ENCODE measurements at regions not wholly inside any gene's neighbourhood (a gene's known extent, or its start where the extent isn't known, plus 50 kb on each side); places are given as distances from the start of the nearest gene placed in this dataset.

DNA sequence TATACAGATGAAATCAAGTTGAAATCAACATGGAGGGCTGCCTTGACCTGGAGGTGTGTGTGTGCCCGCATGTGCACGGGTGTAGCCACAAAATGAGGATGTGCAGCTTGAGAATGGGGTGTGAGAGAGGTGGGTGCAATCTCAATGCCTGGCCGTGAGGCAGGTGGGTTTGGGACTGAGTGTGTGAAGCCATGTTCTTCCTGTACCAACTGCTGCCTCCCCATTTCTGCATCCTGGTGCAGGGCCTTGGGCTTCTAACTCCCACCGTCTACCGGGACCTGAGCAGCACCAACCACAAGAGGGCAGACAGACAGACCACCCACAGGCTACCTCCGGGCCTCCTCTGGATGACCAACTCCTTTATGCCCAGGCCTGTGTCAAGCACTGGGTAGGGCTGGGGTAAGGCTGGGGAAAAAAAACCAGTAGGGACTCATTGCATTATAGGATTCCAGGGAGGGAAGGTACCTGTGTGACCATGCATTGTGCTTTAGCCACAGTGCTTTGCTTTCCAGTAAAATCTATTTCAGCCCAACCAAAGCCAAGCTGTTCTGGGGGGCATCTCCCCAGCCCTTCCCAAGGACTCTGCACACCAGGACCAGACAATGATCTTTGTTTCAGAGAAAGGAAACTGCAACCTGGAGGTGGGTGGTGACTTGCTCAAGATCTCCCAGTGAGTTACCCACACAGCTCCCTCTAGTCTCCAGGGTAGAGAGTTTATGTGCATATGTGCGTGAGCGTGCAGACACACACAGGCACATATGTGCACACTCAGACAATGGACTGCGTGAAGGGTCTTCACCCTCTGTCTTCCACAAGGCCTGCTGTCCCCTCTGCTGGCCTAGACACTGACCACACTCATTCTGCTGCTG, 162.2 kb upstream of the TLE3 start:
- Histone ChIP-seq H3K36me3 (no peaks in the 10 kb centered on the region), H3K4me1 (peaks cover 26% of the 10 kb centered on the region), H3K27ac (no peak overlapping the region), H3K9me3 (no peaks in the 10 kb centered on the region), H3K27me3 (no peaks in the 10 kb centered on the region), H3K4me3 (no peak overlapping the region)
- intact Hi-C loops (cut with DNase I), result no loop called here
- TF ChIP-seq, protein P1, sequence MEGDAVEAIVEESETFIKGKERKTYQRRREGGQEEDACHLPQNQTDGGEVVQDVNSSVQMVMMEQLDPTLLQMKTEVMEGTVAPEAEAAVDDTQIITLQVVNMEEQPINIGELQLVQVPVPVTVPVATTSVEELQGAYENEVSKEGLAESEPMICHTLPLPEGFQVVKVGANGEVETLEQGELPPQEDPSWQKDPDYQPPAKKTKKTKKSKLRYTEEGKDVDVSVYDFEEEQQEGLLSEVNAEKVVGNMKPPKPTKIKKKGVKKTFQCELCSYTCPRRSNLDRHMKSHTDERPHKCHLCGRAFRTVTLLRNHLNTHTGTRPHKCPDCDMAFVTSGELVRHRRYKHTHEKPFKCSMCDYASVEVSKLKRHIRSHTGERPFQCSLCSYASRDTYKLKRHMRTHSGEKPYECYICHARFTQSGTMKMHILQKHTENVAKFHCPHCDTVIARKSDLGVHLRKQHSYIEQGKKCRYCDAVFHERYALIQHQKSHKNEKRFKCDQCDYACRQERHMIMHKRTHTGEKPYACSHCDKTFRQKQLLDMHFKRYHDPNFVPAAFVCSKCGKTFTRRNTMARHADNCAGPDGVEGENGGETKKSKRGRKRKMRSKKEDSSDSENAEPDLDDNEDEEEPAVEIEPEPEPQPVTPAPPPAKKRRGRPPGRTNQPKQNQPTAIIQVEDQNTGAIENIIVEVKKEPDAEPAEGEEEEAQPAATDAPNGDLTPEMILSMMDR (IDR thresholded peaks at IDR 0.05), result no peak
- TF ChIP-seq POLR2A (IDR thresholded peaks at IDR 0.05) (no peak), POLR2AphosphoS5 (IDR thresholded peaks at IDR 0.05; ENCODE audit: insufficient read depth in 1 of 2, low read depth in 1 of 2) (no peak)
- DNase-seq (ENCODE audit: extremely low spot score in 2 of 2), result no peak

DNA sequence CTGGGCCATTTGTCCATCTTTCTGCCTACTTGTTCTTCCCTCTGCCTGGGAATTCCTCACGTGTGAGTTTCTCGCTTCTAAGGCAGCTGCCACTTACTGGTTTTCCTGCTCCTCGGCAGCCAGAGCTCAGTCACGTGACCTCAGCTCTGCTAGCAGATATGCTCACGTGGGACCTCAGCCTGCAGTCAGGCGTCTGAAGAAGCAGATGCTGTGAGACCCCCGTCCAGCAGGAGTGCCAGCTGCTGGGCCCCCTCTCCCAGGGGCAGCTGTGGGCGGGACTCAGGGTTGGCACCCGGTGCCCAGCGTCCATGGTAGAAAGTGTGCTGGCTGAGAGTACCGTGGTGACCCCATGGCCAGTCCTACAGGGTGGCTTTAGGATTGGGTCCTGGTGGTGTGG, 161.3 kb upstream of the TLE3 start:
- Histone ChIP-seq H3K27ac (no peak overlapping the region), H3K4me1 (peaks cover 17% of the 10 kb centered on the region), H3K27me3 (no peaks in the 10 kb centered on the region), H3K9me3 (no peaks in the 10 kb centered on the region), H3K4me3 (no peak overlapping the region), H3K36me3 (no peaks in the 10 kb centered on the region)
- intact Hi-C loops (cut with DNase I), result no loop called here
- no peak for DNase-seq (ENCODE audit: extremely low spot score in 2 of 2)
- TF ChIP-seq, protein P1 (IDR thresholded peaks at IDR 0.05), result no peak
- TF ChIP-seq POLR2A (IDR thresholded peaks at IDR 0.05) (no peak), POLR2AphosphoS5 (IDR thresholded peaks at IDR 0.05; ENCODE audit: insufficient read depth in 1 of 2, low read depth in 1 of 2) (no peak)

DNA sequence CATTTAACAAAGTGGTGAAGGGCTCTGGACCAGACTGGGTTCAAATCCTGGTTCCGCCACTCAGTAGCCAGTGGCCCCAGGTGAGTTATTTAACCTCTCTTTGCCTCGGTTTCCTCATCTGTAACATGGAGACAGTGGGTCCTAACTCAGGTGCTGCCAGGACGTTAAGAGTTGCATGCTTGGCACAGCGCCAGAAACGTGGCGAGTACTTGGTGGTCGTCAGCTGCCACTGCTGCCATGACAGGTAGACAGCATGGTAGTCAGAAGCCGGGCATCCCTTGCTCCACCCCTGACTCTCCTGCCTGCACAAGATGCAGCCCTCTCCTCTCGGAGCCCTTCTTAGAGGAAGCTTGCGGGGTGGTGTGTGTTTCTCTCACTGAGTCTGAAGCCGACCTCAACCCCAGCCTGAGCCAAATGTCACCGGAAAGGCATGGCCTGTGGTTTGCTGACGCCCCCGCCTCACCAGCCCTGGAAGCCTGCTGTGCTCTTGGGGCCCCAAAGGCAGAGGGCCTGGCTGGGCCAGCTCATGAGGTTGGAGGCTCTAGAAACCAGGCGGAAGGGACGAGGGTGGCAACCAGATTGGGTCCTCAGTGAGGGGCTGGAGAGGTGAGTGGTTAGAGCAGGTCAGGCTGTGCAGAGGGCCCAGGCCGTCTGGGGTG, 160.8 kb upstream of the TLE3 start:
- TF ChIP-seq, protein P1 (IDR thresholded peaks at IDR 0.05), result no peak
- no peak for TF ChIP-seq POLR2A (IDR thresholded peaks at IDR 0.05)
- Histone ChIP-seq H3K27me3 (no peaks in the 10 kb centered on the region), H3K27ac (no peak overlapping the region), H3K9me3 (no peaks in the 10 kb centered on the region), H3K36me3 (no peaks in the 10 kb centered on the region), H3K4me1 (peaks cover 12% of the 10 kb centered on the region), H3K4me3 (no peak overlapping the region)
- intact Hi-C loops (cut with DNase I), result no loop called here
- DNase-seq (ENCODE audit: extremely low spot score in 2 of 2), result no peak

DNA sequence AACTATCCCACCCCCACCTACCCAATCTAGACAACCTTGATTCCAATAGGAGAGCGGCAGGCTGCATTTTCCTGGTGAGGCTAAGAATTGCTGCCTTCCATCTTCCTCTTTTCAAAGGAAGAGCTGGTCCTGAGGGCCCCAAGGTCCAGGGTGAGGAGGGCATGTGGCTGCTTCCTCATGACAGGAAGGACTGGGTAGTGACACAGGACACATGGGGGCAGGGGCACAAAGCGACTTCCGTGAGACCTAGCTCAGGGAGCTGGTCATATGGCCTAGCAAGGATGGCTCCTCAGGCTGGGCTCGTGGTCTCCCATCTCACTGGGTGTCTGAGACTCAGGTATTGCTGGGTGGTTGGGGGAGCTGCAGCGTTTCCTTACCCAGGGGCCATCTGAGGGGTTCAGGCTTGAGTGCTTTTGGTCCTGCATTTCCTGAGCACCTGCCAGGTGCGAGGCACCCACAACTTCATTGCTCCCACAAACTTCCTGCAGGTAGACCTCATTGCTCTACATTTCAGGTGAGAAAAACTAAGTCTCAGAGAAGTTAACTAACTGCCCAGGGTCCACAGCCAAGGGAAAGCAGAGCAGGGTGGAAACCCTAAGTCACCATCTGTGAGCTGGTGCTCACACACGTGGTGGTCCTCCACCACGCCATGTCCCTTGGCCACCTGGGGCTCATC, 160.0 kb upstream of the TLE3 start:
- Histone ChIP-seq H3K4me1 (peaks cover 12% of the 10 kb centered on the region), H3K27me3 (no peaks in the 10 kb centered on the region), H3K4me3 (no peak overlapping the region), H3K9me3 (no peaks in the 10 kb centered on the region), H3K27ac (no peak overlapping the region), H3K36me3 (no peaks in the 10 kb centered on the region)
- DNase-seq (ENCODE audit: extremely low spot score in 2 of 2), result no peak
- TF ChIP-seq POLR2A (IDR thresholded peaks at IDR 0.05) (no peak), POLR2AphosphoS5 (IDR thresholded peaks at IDR 0.05; ENCODE audit: insufficient read depth in 1 of 2, low read depth in 1 of 2) (no peak)
- TF ChIP-seq, protein P1 (IDR thresholded peaks at IDR 0.05), result no peak
- intact Hi-C loops (cut with DNase I), result no loop called here
